ENCODE measurements at regions not wholly inside any gene's neighbourhood (a gene's known extent, or its start where the extent isn't known, plus 50 kb on each side); places are given as distances from the start of the nearest gene placed in this dataset.

GRCh38 chr17:79220713-79221291 is 146.2 kb downstream of the ENGASE start:
- Histone ChIP-seq H3K9me3 (no peaks in the 10 kb centered on the region), H3K4me1 (peaks cover 0 to 13% (median 0%) of the 10 kb centered on the region in 4 donors), H3K4me3 (no peak overlapping the region), H3K27ac (no peak overlapping the region), H3K36me3 (no peaks in the 10 kb centered on the region), H3K27me3 (peaks cover 0 to 91% of the 10 kb centered on the region in 2 donors)
- DNase-seq (ENCODE audit: low spot score in 2 of 2), result no peak
- 11 to 20% methylated on average over 20 to 21 of the region's 21 CpGs for WGBS, 2 donors
- TF ChIP-seq EP300 (IDR thresholded peaks at IDR 0.05) (no peak), POLR2A (IDR thresholded peaks at IDR 0.05) (no peak)

DNA sequence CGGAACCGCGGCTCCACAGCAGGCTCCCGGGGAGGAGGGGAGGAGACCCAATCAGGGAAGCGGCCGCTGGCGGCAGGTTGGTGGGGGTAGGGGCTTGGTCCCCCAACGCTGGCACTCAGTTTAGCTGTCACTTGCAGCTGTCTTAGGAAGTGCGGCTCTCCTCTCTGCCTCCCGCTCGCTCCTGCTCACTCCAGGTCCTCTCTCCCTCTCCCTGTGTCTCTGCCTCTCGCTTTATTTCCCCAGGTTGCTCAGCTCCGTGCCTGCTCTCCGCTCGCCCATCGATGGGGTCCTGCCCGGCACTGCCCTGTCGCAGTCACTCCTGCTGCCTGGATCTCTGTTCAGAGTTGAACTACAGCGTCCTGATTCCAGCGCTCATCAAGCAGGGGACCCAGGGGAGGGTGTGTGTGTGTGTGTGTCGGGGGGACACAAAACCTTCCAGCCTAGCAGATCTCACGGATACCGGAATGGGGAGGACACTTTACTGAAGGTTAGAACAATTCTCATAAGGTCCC is 145.6 kb downstream of the ENGASE start:
- peaks cover 0 to 91% of the 10 kb centered on the region in 2 donors for H3K27me3 ChIP-seq
- TF ChIP-seq EP300 (IDR thresholded peaks at IDR 0.05), result no peak
- TF ChIP-seq CTCF (IDR thresholded peaks at IDR 0.05), result no peak
- no peak for TF ChIP-seq POLR2A (IDR thresholded peaks at IDR 0.05)
- WGBS, 2 donors, result 2 to 3% methylated on average over 23 of the region's 23 CpGs

GRCh38 chr17:79219208-79219935 is 144.7 kb downstream of the ENGASE start:
- 53 to 65% methylated on average over 18 of the region's 18 CpGs for WGBS, 2 donors
- H3K4me3 ChIP-seq, result no peak overlapping the region
- no peak for TF ChIP-seq EP300 (IDR thresholded peaks at IDR 0.05)
- no peak for TF ChIP-seq POLR2A (IDR thresholded peaks at IDR 0.05)
- peaks cover 0 to 96% of the 10 kb centered on the region in 2 donors for H3K27me3 ChIP-seq
- DNase-seq (ENCODE audit: low spot score in 2 of 2), result no peak
- no peaks in the 10 kb centered on the region for H3K9me3 ChIP-seq
- H3K27ac ChIP-seq, result no peak overlapping the region
- H3K36me3 ChIP-seq, result no peaks in the 10 kb centered on the region
- H3K4me1 ChIP-seq, result peaks cover 0 to 13% (median 0%) of the 10 kb centered on the region in 4 donors

More for the DNA sequence above, 145.6 kb downstream of the ENGASE start:
- no peak for DNase-seq (ENCODE audit: low spot score in 2 of 2)
- Histone ChIP-seq H3K36me3 (no peaks in the 10 kb centered on the region), H3K27ac (no peak overlapping the region), H3K4me3 (no peak overlapping the region), H3K9me3 (no peaks in the 10 kb centered on the region), H3K4me1 (peaks cover 0 to 13% (median 0%) of the 10 kb centered on the region in 4 donors)

DNA sequence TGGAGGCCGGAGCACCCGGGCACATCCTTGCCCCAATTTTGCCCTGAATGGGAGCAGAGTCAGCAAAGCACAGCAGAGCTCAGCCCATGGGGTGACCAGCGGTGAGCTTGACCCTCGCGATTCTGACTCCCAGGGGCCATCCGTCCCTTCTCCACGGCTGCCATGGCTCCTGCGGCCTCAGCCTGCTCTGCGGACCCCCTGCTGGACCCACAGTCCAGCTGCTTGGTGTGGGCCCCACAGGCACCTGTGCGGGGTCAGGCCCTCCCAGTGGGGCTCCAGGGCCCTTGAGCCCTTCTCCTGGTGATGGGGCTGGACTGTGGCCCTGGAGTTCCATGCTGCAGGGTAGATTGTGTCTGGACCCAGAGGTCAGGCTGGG is 144.2 kb downstream of the ENGASE start:
- Histone ChIP-seq H3K27ac (no peak overlapping the region), H3K36me3 (no peaks in the 10 kb centered on the region), H3K9me3 (no peaks in the 10 kb centered on the region), H3K4me3 (no peak overlapping the region), H3K4me1 (peaks cover 0 to 13% (median 0%) of the 10 kb centered on the region in 4 donors), H3K27me3 (peaks cover 0 to 92% of the 10 kb centered on the region in 2 donors)
- TF ChIP-seq POLR2A (IDR thresholded peaks at IDR 0.05), result no peak
- no peak for TF ChIP-seq CTCF (IDR thresholded peaks at IDR 0.05)
- TF ChIP-seq EP300 (IDR thresholded peaks at IDR 0.05), result no peak
- DNase-seq (ENCODE audit: low spot score in 2 of 2), result no peak
- 85 to 91% methylated on average over 9 to 10 of the region's 10 CpGs for WGBS, 2 donors

DNA sequence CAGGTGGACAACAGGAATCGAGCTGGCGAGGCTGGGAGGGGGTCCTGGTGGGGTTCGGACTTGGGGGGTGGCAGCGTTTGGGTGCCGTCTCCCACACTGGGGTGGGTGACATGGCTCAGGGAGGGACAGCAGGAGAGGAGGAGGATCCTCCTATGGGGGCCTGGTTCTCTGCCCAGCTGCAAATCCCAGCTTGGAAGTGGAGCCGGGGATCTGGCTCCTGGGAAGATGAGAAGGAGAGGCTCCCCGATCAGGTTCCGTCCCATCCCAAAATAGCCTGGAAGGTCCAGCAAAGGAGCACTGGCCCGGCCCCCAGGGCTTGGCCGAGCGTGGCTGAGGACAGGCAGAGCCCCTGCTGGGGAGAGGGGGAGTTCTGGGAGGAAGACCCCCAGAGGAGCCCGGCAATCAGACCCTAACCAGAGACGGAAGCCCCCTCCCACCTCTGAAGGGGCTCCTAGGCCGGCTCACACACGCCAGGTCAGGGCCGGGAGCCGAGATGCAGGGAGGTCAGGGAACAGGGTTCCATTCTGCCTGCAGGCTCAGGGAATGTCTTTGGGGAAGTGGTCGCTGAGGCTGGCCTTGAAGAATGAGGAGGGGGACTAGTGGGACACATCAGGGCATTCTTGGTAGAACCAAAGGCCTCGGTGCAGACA is 143.7 kb downstream of the ENGASE start:
- DNase-seq (ENCODE audit: low spot score in 2 of 2), result no peak
- Histone ChIP-seq H3K4me1 (peaks cover 0 to 13% (median 0%) of the 10 kb centered on the region in 4 donors), H3K27ac (no peak overlapping the region), H3K27me3 (peaks cover 0 to 93% of the 10 kb centered on the region in 2 donors), H3K36me3 (no peaks in the 10 kb centered on the region), H3K4me3 (no peak overlapping the region), H3K9me3 (no peaks in the 10 kb centered on the region)
- WGBS, 2 donors, result 57 to 65% methylated on average over 7 to 19 of the region's 19 CpGs
- TF ChIP-seq EP300 (IDR thresholded peaks at IDR 0.05) (no peak), POLR2A (IDR thresholded peaks at IDR 0.05) (no peak), CTCF (IDR thresholded peaks at IDR 0.05) (no peak)

Data from tibial nerve (tissue), 4 donors.